ENCODE measurements at regions not wholly inside any gene's neighbourhood (a gene's known extent, or its start where the extent isn't known, plus 50 kb on each side); places are given as distances from the start of the nearest gene placed in this dataset.
"Not testable (repeated sequence)": the region's sequence is repeated elsewhere in the genome, so short reads cannot be mapped to it uniquely, and the experiment has no call there.

- no peaks in the 10 kb centered on the region for H3K9me3 ChIP-seq
- DNase-seq = no peak
These were observed 773.6 kb upstream of the CDH10 start for GRCh38 chr5:25418319-25418859.

GRCh38 chr5:25416960-25417359, 772.2 kb upstream of the CDH10 start:
- DNase-seq = no peak
- Histone ChIP-seq H3K9me3 (no peaks in the 10 kb centered on the region), H3K27ac (no peak overlapping the region), H3K27me3 (no peaks in the 10 kb centered on the region), H3K4me3 (no peak overlapping the region), H3K4me1 (no peaks in the 10 kb centered on the region), H3K36me3 (no peaks in the 10 kb centered on the region)
- TF ChIP-seq CTCF (IDR thresholded peaks at IDR 0.05) = no peak
- intact Hi-C loops (cut with DNase I; ENCODE audit: low total_unique reads) = no loop called here

More at GRCh38 chr5:25418319-25418859, 773.6 kb upstream of the CDH10 start:
- Histone ChIP-seq H3K27ac (no peak overlapping the region), H3K4me3 (no peak overlapping the region), H3K4me1 (no peaks in the 10 kb centered on the region), H3K27me3 (no peaks in the 10 kb centered on the region), H3K36me3 (no peaks in the 10 kb centered on the region)
- intact Hi-C loops (cut with DNase I; ENCODE audit: low total_unique reads) = no loop called here
- no peak for TF ChIP-seq CTCF (IDR thresholded peaks at IDR 0.05)

- H3K27me3 ChIP-seq = no peaks in the 10 kb centered on the region
- no peak overlapping the region for H3K27ac ChIP-seq
- H3K4me3 ChIP-seq = no peak overlapping the region
- no peak for TF ChIP-seq CTCF (IDR thresholded peaks at IDR 0.05)
- no peaks in the 10 kb centered on the region for H3K9me3 ChIP-seq
- DNase-seq = no peak
- intact Hi-C loops (cut with DNase I; ENCODE audit: low total_unique reads) = no loop called here
- H3K36me3 ChIP-seq = no peaks in the 10 kb centered on the region
- no peaks in the 10 kb centered on the region for H3K4me1 ChIP-seq
These were observed 771.2 kb upstream of the CDH10 start for GRCh38 chr5:25415970-25416369.

GRCh38 chr5:25414742-25415141, 770.0 kb upstream of the CDH10 start:
- H3K4me1 ChIP-seq = no peaks in the 10 kb centered on the region
- no peaks in the 10 kb centered on the region for H3K27me3 ChIP-seq
- intact Hi-C loops (cut with DNase I; ENCODE audit: low total_unique reads) = no loop called here
- TF ChIP-seq CTCF (IDR thresholded peaks at IDR 0.05) = no peak
- no peaks in the 10 kb centered on the region for H3K36me3 ChIP-seq
- H3K4me3 ChIP-seq = no peak overlapping the region
- no peak overlapping the region for H3K27ac ChIP-seq
- H3K9me3 ChIP-seq = peaks cover 0 to 4% (median 0%) of the 10 kb centered on the region in 3 donors
- DNase-seq = no peak

- Histone ChIP-seq H3K27me3 (no peaks in the 10 kb centered on the region), H3K4me3 (no peak overlapping the region), H3K4me1 (no peaks in the 10 kb centered on the region), H3K36me3 (no peaks in the 10 kb centered on the region), H3K27ac (no peak overlapping the region), H3K9me3 (peaks cover 0 to 9% (median 4%) of the 10 kb centered on the region in 3 donors)
- TF ChIP-seq CTCF (IDR thresholded peaks at IDR 0.05) = no peak
- intact Hi-C loops (cut with DNase I; ENCODE audit: low total_unique reads) = no loop called here
- no peak for DNase-seq
These were observed 767.4 kb upstream of the CDH10 start for GRCh38 chr5:25412116-25412661.

- intact Hi-C loops (cut with DNase I; ENCODE audit: low total_unique reads); DNase-seq; H3K9me3 ChIP-seq; H3K27me3 ChIP-seq; H3K27ac ChIP-seq; H3K36me3 ChIP-seq; H3K4me3 ChIP-seq; H3K4me1 ChIP-seq: not testable (repeated sequence)
These were observed 762.6 kb upstream of the CDH10 start for GRCh38 chr5:25407365-25407764.

Data from tibial artery (tissue), 4 donors.